22Rv1 (cell line): ENCODE measurements at regions not wholly inside any gene's neighbourhood (a gene's known extent, or its start where the extent isn't known, plus 50 kb on each side); places are given as distances from the start of the nearest gene placed in this dataset.

Source experiments
- ZFX ChIP-seq: fragments of 450-650 bp; IDR thresholded peaks from 2 replicates; pipeline ENCODE4 v1.6.1; 2017; ENCODE audit warnings: antibody characterized with exemption, borderline replicate concordance
- TF ChIP-seq, protein P1 (sequence below): fragments of 450-650 bp; IDR thresholded peaks from 2 replicates; pipeline ENCODE4 v1.5.1; 2017; ENCODE audit warnings: mild to moderate bottlenecking

GRCh38 chr6:112513175-112513574 is 166.0 kb downstream of the RFPL4B start:
- TF ChIP-seq, protein P1, sequence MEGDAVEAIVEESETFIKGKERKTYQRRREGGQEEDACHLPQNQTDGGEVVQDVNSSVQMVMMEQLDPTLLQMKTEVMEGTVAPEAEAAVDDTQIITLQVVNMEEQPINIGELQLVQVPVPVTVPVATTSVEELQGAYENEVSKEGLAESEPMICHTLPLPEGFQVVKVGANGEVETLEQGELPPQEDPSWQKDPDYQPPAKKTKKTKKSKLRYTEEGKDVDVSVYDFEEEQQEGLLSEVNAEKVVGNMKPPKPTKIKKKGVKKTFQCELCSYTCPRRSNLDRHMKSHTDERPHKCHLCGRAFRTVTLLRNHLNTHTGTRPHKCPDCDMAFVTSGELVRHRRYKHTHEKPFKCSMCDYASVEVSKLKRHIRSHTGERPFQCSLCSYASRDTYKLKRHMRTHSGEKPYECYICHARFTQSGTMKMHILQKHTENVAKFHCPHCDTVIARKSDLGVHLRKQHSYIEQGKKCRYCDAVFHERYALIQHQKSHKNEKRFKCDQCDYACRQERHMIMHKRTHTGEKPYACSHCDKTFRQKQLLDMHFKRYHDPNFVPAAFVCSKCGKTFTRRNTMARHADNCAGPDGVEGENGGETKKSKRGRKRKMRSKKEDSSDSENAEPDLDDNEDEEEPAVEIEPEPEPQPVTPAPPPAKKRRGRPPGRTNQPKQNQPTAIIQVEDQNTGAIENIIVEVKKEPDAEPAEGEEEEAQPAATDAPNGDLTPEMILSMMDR = no peak
- no peak for TF ChIP-seq ZFX
